Subcutaneous abdominal adipose tissue (tissue), 5 donors: ENCODE measurements at regions not wholly inside any gene's neighbourhood (a gene's known extent, or its start where the extent isn't known, plus 50 kb on each side); places are given as distances from the start of the nearest gene placed in this dataset.

Source experiments
- H3K27ac ChIP-seq: one replicate; pipeline ENCODE4 v1.7.0; 2013; ENCODE audit warnings: low read depth, mild to moderate bottlenecking, inconsistent platforms, low read length, moderate library complexity
- H3K27me3 ChIP-seq, 5 donors: one replicate each; pipeline ENCODE4 v1.7.0; 2013; ENCODE audit warnings: low read length in 5 of 5, inconsistent platforms in 1 of 5; ENCODE audit not compliant: control insufficient read depth in 5 of 5, insufficient read depth in 4 of 5
- H3K36me3 ChIP-seq, 5 donors: one replicate each; pipeline ENCODE4 v1.7.0; 2013; ENCODE audit warnings: low read length in 5 of 5; ENCODE audit not compliant: control insufficient read depth in 5 of 5, insufficient read depth in 5 of 5
- H3K4me1 ChIP-seq, 5 donors: one replicate each; pipeline ENCODE4 v1.7.0; 2013; ENCODE audit warnings: low read length in 5 of 5, mild to moderate bottlenecking in 3 of 5, moderate library complexity in 1 of 5; ENCODE audit not compliant: control insufficient read depth in 5 of 5, insufficient read depth in 5 of 5
- H3K4me3 ChIP-seq, 5 donors: one replicate each; pipeline ENCODE4 v1.7.0; 2013; ENCODE audit warnings: low read length in 5 of 5, low read depth in 1 of 5
- H3K9ac ChIP-seq, 5 donors: one replicate each; pipeline ENCODE4 v1.7.0; 2013; ENCODE audit warnings: low read length in 5 of 5, mild to moderate bottlenecking in 4 of 5, moderate library complexity in 3 of 5
- H3K9me3 ChIP-seq, 5 donors: one replicate each; pipeline ENCODE4 v1.7.0; 2013; ENCODE audit warnings: low read length in 5 of 5; ENCODE audit not compliant: control insufficient read depth in 5 of 5
- donor health status: healthy.
- donor health status: healthy.
- donor health status: healthy.
- donor health status: healthy.
- donor health status: healthy.

- Histone ChIP-seq H3K9me3 (peaks cover 6 to 22% (median 16%) of the 10 kb centered on the region in 5 donors), H3K9ac (no peak overlapping the region), H3K4me3 (no peak overlapping the region), H3K27me3 (no peaks in the 10 kb centered on the region), H3K27ac (no peak overlapping the region), H3K36me3 (no peaks in the 10 kb centered on the region), H3K4me1 (peaks cover 0 to 22% (median 20%) of the 10 kb centered on the region in 5 donors)
Measured at GRCh38 chr12:58032156-58032555, 90.8 kb downstream of the ATP23 start.

GRCh38 chr12:58033831-58034230 is 92.5 kb downstream of the ATP23 start:
- Histone ChIP-seq H3K9me3 (peaks cover 6 to 26% (median 22%) of the 10 kb centered on the region in 5 donors), H3K9ac (no peak overlapping the region), H3K27me3 (no peaks in the 10 kb centered on the region), H3K4me1 (peaks cover 0 to 17% (median 17%) of the 10 kb centered on the region in 5 donors), H3K27ac (peak overlapping the region; percentile 15), H3K36me3 (no peaks in the 10 kb centered on the region), H3K4me3 (peak overlapping the region in 1 of 5 donors; percentile 32)

GRCh38 chr12:58034311-58034710 is 92.9 kb downstream of the ATP23 start:
- H3K27ac ChIP-seq: peak overlapping the region; percentile 15
- H3K27me3 ChIP-seq: no peaks in the 10 kb centered on the region
- H3K36me3 ChIP-seq: no peaks in the 10 kb centered on the region
- H3K9me3 ChIP-seq: peaks cover 6 to 30% (median 22%) of the 10 kb centered on the region in 5 donors
- peaks cover 0 to 17% (median 17%) of the 10 kb centered on the region in 5 donors for H3K4me1 ChIP-seq
- peak overlapping the region in 3 of 5 donors; percentile 15 to 32 (median 24) for H3K4me3 ChIP-seq
- no peak overlapping the region for H3K9ac ChIP-seq

- H3K27ac ChIP-seq: peak overlapping the region; percentile 15
- H3K9me3 ChIP-seq: peaks cover 6 to 30% (median 22%) of the 10 kb centered on the region in 5 donors
- H3K9ac ChIP-seq: no peak overlapping the region
- H3K36me3 ChIP-seq: no peaks in the 10 kb centered on the region
- no peaks in the 10 kb centered on the region for H3K27me3 ChIP-seq
- peak overlapping the region in 2 of 5 donors; percentile 24 to 32 for H3K4me3 ChIP-seq
- peaks cover 0 to 17% (median 17%) of the 10 kb centered on the region in 5 donors for H3K4me1 ChIP-seq
Measured at GRCh38 chr12:58034712-58035111, 93.3 kb downstream of the ATP23 start.

- H3K27ac ChIP-seq: no peak overlapping the region
- H3K9me3 ChIP-seq: peaks cover 0 to 17% (median 3%) of the 10 kb centered on the region in 5 donors
- H3K27me3 ChIP-seq: no peaks in the 10 kb centered on the region
- no peak overlapping the region for H3K4me3 ChIP-seq
- H3K36me3 ChIP-seq: no peaks in the 10 kb centered on the region
- H3K4me1 ChIP-seq: no peaks in the 10 kb centered on the region
- H3K9ac ChIP-seq: no peak overlapping the region
Measured at GRCh38 chr12:58041441-58041840, 100.1 kb downstream of the ATP23 start.

GRCh38 chr12:58044966-58045365 is 103.6 kb downstream of the ATP23 start:
- Histone ChIP-seq H3K27me3 (no peaks in the 10 kb centered on the region), H3K4me3 (no peak overlapping the region), H3K4me1 (peaks cover 0 to 5% (median 0%) of the 10 kb centered on the region in 5 donors), H3K36me3 (no peaks in the 10 kb centered on the region), H3K27ac (no peak overlapping the region), H3K9me3 (peaks cover 0 to 3% (median 2%) of the 10 kb centered on the region in 5 donors), H3K9ac (no peak overlapping the region)

- H3K9me3 ChIP-seq: peaks cover 0 to 5% (median 4%) of the 10 kb centered on the region in 5 donors
- no peaks in the 10 kb centered on the region for H3K27me3 ChIP-seq
- no peak overlapping the region for H3K9ac ChIP-seq
- H3K4me1 ChIP-seq: peaks cover 0 to 5% (median 0%) of the 10 kb centered on the region in 5 donors
- no peak overlapping the region for H3K27ac ChIP-seq
- no peaks in the 10 kb centered on the region for H3K36me3 ChIP-seq
- no peak overlapping the region for H3K4me3 ChIP-seq
Measured at GRCh38 chr12:58046271-58046670, 104.9 kb downstream of the ATP23 start.

GRCh38 chr12:58051378-58051777 is 110.0 kb downstream of the ATP23 start:
- H3K4me1 ChIP-seq: peaks cover 0 to 5% (median 0%) of the 10 kb centered on the region in 5 donors
- H3K27me3 ChIP-seq: no peaks in the 10 kb centered on the region
- no peaks in the 10 kb centered on the region for H3K36me3 ChIP-seq
- H3K9me3 ChIP-seq: peaks cover 0 to 10% (median 4%) of the 10 kb centered on the region in 5 donors
- H3K27ac ChIP-seq: no peak overlapping the region
- H3K4me3 ChIP-seq: no peak overlapping the region
- no peak overlapping the region for H3K9ac ChIP-seq

GRCh38 chr12:58064666-58065065 is 123.3 kb downstream of the ATP23 start:
- Histone ChIP-seq H3K4me1 (peaks cover 0 to 10% (median 6%) of the 10 kb centered on the region in 5 donors), H3K27ac (no peak overlapping the region), H3K9me3 (no peaks in the 10 kb centered on the region), H3K9ac (no peak overlapping the region), H3K36me3 (no peaks in the 10 kb centered on the region), H3K4me3 (no peak overlapping the region), H3K27me3 (no peaks in the 10 kb centered on the region)

GRCh38 chr12:58066296-58066695 is 124.9 kb downstream of the ATP23 start:
- peaks cover 0 to 14% (median 9%) of the 10 kb centered on the region in 5 donors for H3K4me1 ChIP-seq
- no peaks in the 10 kb centered on the region for H3K9me3 ChIP-seq
- no peak overlapping the region for H3K9ac ChIP-seq
- H3K36me3 ChIP-seq: no peaks in the 10 kb centered on the region
- H3K27me3 ChIP-seq: no peaks in the 10 kb centered on the region
- H3K27ac ChIP-seq: no peak overlapping the region
- H3K4me3 ChIP-seq: no peak overlapping the region
